ENCODE measurements at regions not wholly inside any gene's neighbourhood (a gene's known extent, or its start where the extent isn't known, plus 50 kb on each side); places are given as distances from the start of the nearest gene placed in this dataset.

GRCh38 chr12:126890097-126890496 lies 1376.9 kb upstream of the TMEM132C start:
- Histone ChIP-seq H3K9me2 (ENCODE audit: low read depth, low read length) (no peaks in the 10 kb centered on the region), H3K4me1 (ENCODE audit: insufficient read depth, low read length, severe bottlenecking) (no peaks in the 10 kb centered on the region), H3K27me3 (ENCODE audit: insufficient read depth, low read length) (no peaks in the 10 kb centered on the region), H3K27ac (ENCODE audit: low read depth, low read length, poor library complexity, severe bottlenecking) (no peak overlapping the region), H3F3A (ENCODE audit: insufficient read depth, low read length) (no peaks in the 10 kb centered on the region), H2AFZ (ENCODE audit: low read length) (no peak overlapping the region), H3K9me3 (ENCODE audit: low read length) (no peaks in the 10 kb centered on the region), H3K79me2 (ENCODE audit: insufficient read depth, low read length) (no peaks in the 10 kb centered on the region), H3K4me2 (ENCODE audit: low read length) (no peak overlapping the region), H4K20me1 (ENCODE audit: insufficient read depth, low read length) (no peaks in the 10 kb centered on the region), H3K36me3 (ENCODE audit: insufficient read depth, low read length) (no peaks in the 10 kb centered on the region), H3K9ac (ENCODE audit: low read length) (no peak overlapping the region), H3K4me3 (ENCODE audit: low read depth, low read length, poor library complexity, severe bottlenecking) (no peak overlapping the region)
- TF ChIP-seq, protein P1, sequence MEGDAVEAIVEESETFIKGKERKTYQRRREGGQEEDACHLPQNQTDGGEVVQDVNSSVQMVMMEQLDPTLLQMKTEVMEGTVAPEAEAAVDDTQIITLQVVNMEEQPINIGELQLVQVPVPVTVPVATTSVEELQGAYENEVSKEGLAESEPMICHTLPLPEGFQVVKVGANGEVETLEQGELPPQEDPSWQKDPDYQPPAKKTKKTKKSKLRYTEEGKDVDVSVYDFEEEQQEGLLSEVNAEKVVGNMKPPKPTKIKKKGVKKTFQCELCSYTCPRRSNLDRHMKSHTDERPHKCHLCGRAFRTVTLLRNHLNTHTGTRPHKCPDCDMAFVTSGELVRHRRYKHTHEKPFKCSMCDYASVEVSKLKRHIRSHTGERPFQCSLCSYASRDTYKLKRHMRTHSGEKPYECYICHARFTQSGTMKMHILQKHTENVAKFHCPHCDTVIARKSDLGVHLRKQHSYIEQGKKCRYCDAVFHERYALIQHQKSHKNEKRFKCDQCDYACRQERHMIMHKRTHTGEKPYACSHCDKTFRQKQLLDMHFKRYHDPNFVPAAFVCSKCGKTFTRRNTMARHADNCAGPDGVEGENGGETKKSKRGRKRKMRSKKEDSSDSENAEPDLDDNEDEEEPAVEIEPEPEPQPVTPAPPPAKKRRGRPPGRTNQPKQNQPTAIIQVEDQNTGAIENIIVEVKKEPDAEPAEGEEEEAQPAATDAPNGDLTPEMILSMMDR (IDR thresholded peaks at IDR 0.05; ENCODE audit: low read length), result no peak
- TF ChIP-seq EZH2 (IDR thresholded peaks at IDR 0.05; ENCODE audit: borderline replicate concordance, low read length), result no peak

- Histone ChIP-seq H3K4me1 (ENCODE audit: insufficient read depth, low read length, severe bottlenecking) (no peaks in the 10 kb centered on the region), H4K20me1 (ENCODE audit: insufficient read depth, low read length) (no peaks in the 10 kb centered on the region), H3K79me2 (ENCODE audit: insufficient read depth, low read length) (no peaks in the 10 kb centered on the region), H3K9ac (ENCODE audit: low read length) (no peak overlapping the region), H3K9me2 (ENCODE audit: low read depth, low read length) (no peaks in the 10 kb centered on the region), H3K9me3 (ENCODE audit: low read length) (no peaks in the 10 kb centered on the region), H3K4me3 (ENCODE audit: low read depth, low read length, poor library complexity, severe bottlenecking) (no peak overlapping the region), H3K27ac (ENCODE audit: low read depth, low read length, poor library complexity, severe bottlenecking) (no peak overlapping the region), H3K36me3 (ENCODE audit: insufficient read depth, low read length) (no peaks in the 10 kb centered on the region), H3K27me3 (ENCODE audit: insufficient read depth, low read length) (no peaks in the 10 kb centered on the region), H3K4me2 (ENCODE audit: low read length) (no peak overlapping the region), H2AFZ (ENCODE audit: low read length) (no peak overlapping the region), H3F3A (ENCODE audit: insufficient read depth, low read length) (no peaks in the 10 kb centered on the region)
- TF ChIP-seq, protein P1 (IDR thresholded peaks at IDR 0.05; ENCODE audit: low read length), result no peak
- no peak for TF ChIP-seq EZH2 (IDR thresholded peaks at IDR 0.05; ENCODE audit: borderline replicate concordance, low read length)
These were observed 1375.2 kb upstream of the TMEM132C start for GRCh38 chr12:126891789-126892188.

GRCh38 chr12:126895951-126896913 lies 1370.7 kb upstream of the TMEM132C start:
- H3K4me2 ChIP-seq (ENCODE audit: low read length), result no peak overlapping the region
- H3K9ac ChIP-seq (ENCODE audit: low read length), result no peak overlapping the region
- TF ChIP-seq, protein P1 (IDR thresholded peaks at IDR 0.05; ENCODE audit: low read length), result no peak
- no peak for TF ChIP-seq EZH2 (IDR thresholded peaks at IDR 0.05; ENCODE audit: borderline replicate concordance, low read length)
- H3K27me3 ChIP-seq (ENCODE audit: insufficient read depth, low read length), result no peaks in the 10 kb centered on the region
- no peaks in the 10 kb centered on the region for H4K20me1 ChIP-seq (ENCODE audit: insufficient read depth, low read length)
- H3K4me1 ChIP-seq (ENCODE audit: insufficient read depth, low read length, severe bottlenecking), result no peaks in the 10 kb centered on the region
- no peaks in the 10 kb centered on the region for H3F3A ChIP-seq (ENCODE audit: insufficient read depth, low read length)
- H3K79me2 ChIP-seq (ENCODE audit: insufficient read depth, low read length), result no peaks in the 10 kb centered on the region
- H3K9me2 ChIP-seq (ENCODE audit: low read depth, low read length), result no peaks in the 10 kb centered on the region
- H2AFZ ChIP-seq (ENCODE audit: low read length), result no peak overlapping the region
- no peak overlapping the region for H3K4me3 ChIP-seq (ENCODE audit: low read depth, low read length, poor library complexity, severe bottlenecking)
- H3K27ac ChIP-seq (ENCODE audit: low read depth, low read length, poor library complexity, severe bottlenecking), result no peak overlapping the region
- no peaks in the 10 kb centered on the region for H3K9me3 ChIP-seq (ENCODE audit: low read length)
- no peaks in the 10 kb centered on the region for H3K36me3 ChIP-seq (ENCODE audit: insufficient read depth, low read length)
